ENCODE measurements at regions not wholly inside any gene's neighbourhood (a gene's known extent, or its start where the extent isn't known, plus 50 kb on each side); places are given as distances from the start of the nearest gene placed in this dataset.

- TF ChIP-seq EZH2phosphoT487 (IDR thresholded peaks at IDR 0.05; ENCODE audit: insufficient read depth, low read depth) (no peak), EZH2 (IDR thresholded peaks at IDR 0.05; ENCODE audit: insufficient read depth, poor library complexity, severe bottlenecking) (no peak)
Measured at GRCh38 chr18:43605224-43605623, 327.9 kb upstream of the SYT4 start.
